ENCODE measurements at regions not wholly inside any gene's neighbourhood (a gene's known extent, or its start where the extent isn't known, plus 50 kb on each side); places are given as distances from the start of the nearest gene placed in this dataset.

GRCh38 chr22:48186146-48186790, 1423.8 kb downstream of the TBC1D22A start:
- no CpG with 5 or more reads among the region's 10 CpGs for WGBS, 2 donors (ENCODE audit: extremely low coverage in 2 of 2, insufficient read length in 2 of 2, insufficient replicate concordance in 1 of 2)
- no peak overlapping the region for H4K8ac ChIP-seq (ENCODE audit: low read depth, low read length)
- H3K4ac ChIP-seq (ENCODE audit: low read length): no peak overlapping the region
- no peak overlapping the region for H2AFZ ChIP-seq (ENCODE audit: low read length)
- H2AK5ac ChIP-seq (ENCODE audit: low read depth, low read length): peak overlapping the region; percentile 11
- H3K4me3 ChIP-seq (ENCODE audit: low read length in 2 of 2): no peak overlapping the region
- peak overlapping the region; percentile 51 for H3K18ac ChIP-seq (ENCODE audit: low read length)
- H3K4me2 ChIP-seq (ENCODE audit: insufficient read depth, low read length, poor library complexity, severe bottlenecking): no peak overlapping the region
- H3K27me3 ChIP-seq (ENCODE audit: control insufficient read depth in 3 of 3, insufficient read depth in 3 of 3, low read depth in 1 of 3, low read length in 3 of 3): no peaks in the 10 kb centered on the region
- H3K27ac ChIP-seq (replicated peaks; ENCODE audit: low read length): no peak overlapping the region
- no peaks in the 10 kb centered on the region for H3K36me3 ChIP-seq (replicated peaks in 1 of 2; ENCODE audit: control insufficient read depth in 2 of 2, insufficient read depth in 2 of 2, low read length in 2 of 2)
- no peak overlapping the region for H2BK120ac ChIP-seq (ENCODE audit: low read depth, low read length)
- no peak overlapping the region for H3K14ac ChIP-seq (ENCODE audit: low read length)
- no peak overlapping the region for H2BK12ac ChIP-seq (ENCODE audit: low read length)
- no peak overlapping the region for H2BK5ac ChIP-seq (ENCODE audit: low read length)
- H2BK15ac ChIP-seq (ENCODE audit: low read length): no peak overlapping the region
- no peak overlapping the region for H4K91ac ChIP-seq (ENCODE audit: low read depth, low read length, poor library complexity)
- peaks cover 0 to 2% of the 10 kb centered on the region in 2 donors for H3K9me3 ChIP-seq (replicated peaks in 1 of 2; ENCODE audit: control insufficient read depth in 2 of 2, insufficient read depth in 1 of 2, low read depth in 1 of 2, low read length in 2 of 2)
- no peaks in the 10 kb centered on the region for H3K79me1 ChIP-seq (ENCODE audit: low read depth, low read length)
- H3K9ac ChIP-seq (ENCODE audit: low read depth, low read length, poor library complexity): peak overlapping the region; percentile 14
- no peak overlapping the region for H3K23ac ChIP-seq (ENCODE audit: low read depth, low read length, poor library complexity)
- peaks cover 0 to 13% of the 10 kb centered on the region in 2 donors for H3K4me1 ChIP-seq (ENCODE audit: control insufficient read depth in 2 of 2, insufficient read depth in 1 of 2, low read depth in 1 of 2, low read length in 2 of 2)
- no peak for DNase-seq (ENCODE audit: low spot score)

GRCh38 chr22:48185071-48186055, 1422.9 kb downstream of the TBC1D22A start:
- Histone ChIP-seq H3K4me2 (ENCODE audit: insufficient read depth, low read length, poor library complexity, severe bottlenecking) (no peak overlapping the region), H2AK5ac (ENCODE audit: low read depth, low read length) (peak overlapping the region; percentile 35), H2BK5ac (ENCODE audit: low read length) (no peak overlapping the region), H3K4me3 (ENCODE audit: low read length in 2 of 2) (no peak overlapping the region), H3K4me1 (ENCODE audit: control insufficient read depth in 2 of 2, insufficient read depth in 1 of 2, low read depth in 1 of 2, low read length in 2 of 2) (peaks cover 0 to 13% of the 10 kb centered on the region in 2 donors), H2BK15ac (ENCODE audit: low read length) (no peak overlapping the region), H3K9ac (ENCODE audit: low read depth, low read length, poor library complexity) (no peak overlapping the region), H3K27ac (replicated peaks; ENCODE audit: low read length) (no peak overlapping the region), H3K36me3 (replicated peaks in 1 of 2; ENCODE audit: control insufficient read depth in 2 of 2, insufficient read depth in 2 of 2, low read length in 2 of 2) (no peaks in the 10 kb centered on the region), H4K91ac (ENCODE audit: low read depth, low read length, poor library complexity) (no peak overlapping the region), H4K8ac (ENCODE audit: low read depth, low read length) (no peak overlapping the region), H3K18ac (ENCODE audit: low read length) (peak overlapping the region; percentile 81), H2BK12ac (ENCODE audit: low read length) (no peak overlapping the region), H3K79me1 (ENCODE audit: low read depth, low read length) (no peaks in the 10 kb centered on the region), H3K14ac (ENCODE audit: low read length) (peak overlapping the region; percentile 67), H3K23ac (ENCODE audit: low read depth, low read length, poor library complexity) (no peak overlapping the region), H2AFZ (ENCODE audit: low read length) (no peak overlapping the region), H3K9me3 (replicated peaks in 1 of 2; ENCODE audit: control insufficient read depth in 2 of 2, insufficient read depth in 1 of 2, low read depth in 1 of 2, low read length in 2 of 2) (peaks cover 0 to 2% of the 10 kb centered on the region in 2 donors), H3K27me3 (ENCODE audit: control insufficient read depth in 3 of 3, insufficient read depth in 3 of 3, low read depth in 1 of 3, low read length in 3 of 3) (no peaks in the 10 kb centered on the region), H3K4ac (ENCODE audit: low read length) (no peak overlapping the region), H2BK120ac (ENCODE audit: low read depth, low read length) (no peak overlapping the region)
- no CpG with 5 or more reads among the region's 20 CpGs for WGBS, 2 donors (ENCODE audit: extremely low coverage in 2 of 2, insufficient read length in 2 of 2, insufficient replicate concordance in 1 of 2)
- DNase-seq (ENCODE audit: low spot score): no peak

GRCh38 chr22:48182846-48183805, 1420.7 kb downstream of the TBC1D22A start:
- WGBS, 2 donors (ENCODE audit: extremely low coverage in 2 of 2, insufficient read length in 2 of 2, insufficient replicate concordance in 1 of 2): no CpG with 5 or more reads among the region's 25 CpGs
- H3K4me1 ChIP-seq (ENCODE audit: control insufficient read depth in 2 of 2, insufficient read depth in 1 of 2, low read depth in 1 of 2, low read length in 2 of 2): peaks cover 0 to 11% of the 10 kb centered on the region in 2 donors
- no peak for DNase-seq (ENCODE audit: low spot score)

More at GRCh38 chr22:48182846-48183805, 1420.7 kb downstream of the TBC1D22A start:
- Histone ChIP-seq H2BK15ac (ENCODE audit: low read length) (no peak overlapping the region), H3K36me3 (replicated peaks in 1 of 2; ENCODE audit: control insufficient read depth in 2 of 2, insufficient read depth in 2 of 2, low read length in 2 of 2) (no peaks in the 10 kb centered on the region), H3K79me1 (ENCODE audit: low read depth, low read length) (no peaks in the 10 kb centered on the region), H3K27me3 (ENCODE audit: control insufficient read depth in 3 of 3, insufficient read depth in 3 of 3, low read depth in 1 of 3, low read length in 3 of 3) (no peaks in the 10 kb centered on the region), H3K4me2 (ENCODE audit: insufficient read depth, low read length, poor library complexity, severe bottlenecking) (no peak overlapping the region), H3K4ac (ENCODE audit: low read length) (no peak overlapping the region), H2BK120ac (ENCODE audit: low read depth, low read length) (no peak overlapping the region), H2BK5ac (ENCODE audit: low read length) (no peak overlapping the region), H3K9me3 (replicated peaks in 1 of 2; ENCODE audit: control insufficient read depth in 2 of 2, insufficient read depth in 1 of 2, low read depth in 1 of 2, low read length in 2 of 2) (peaks cover 0 to 2% of the 10 kb centered on the region in 2 donors), H4K91ac (ENCODE audit: low read depth, low read length, poor library complexity) (no peak overlapping the region), H3K23ac (ENCODE audit: low read depth, low read length, poor library complexity) (no peak overlapping the region), H2AFZ (ENCODE audit: low read length) (no peak overlapping the region), H3K4me3 (ENCODE audit: low read length in 2 of 2) (no peak overlapping the region), H3K27ac (replicated peaks; ENCODE audit: low read length) (no peak overlapping the region), H4K8ac (ENCODE audit: low read depth, low read length) (no peak overlapping the region), H2BK12ac (ENCODE audit: low read length) (peak overlapping the region; percentile 25), H2AK5ac (ENCODE audit: low read depth, low read length) (peak overlapping the region; percentile 66), H3K18ac (ENCODE audit: low read length) (peak overlapping the region; percentile 59), H3K14ac (ENCODE audit: low read length) (no peak overlapping the region), H3K9ac (ENCODE audit: low read depth, low read length, poor library complexity) (no peak overlapping the region)
